ENCODE measurements at regions not wholly inside any gene's neighbourhood (a gene's known extent, or its start where the extent isn't known, plus 50 kb on each side); places are given as distances from the start of the nearest gene placed in this dataset.

DNA sequence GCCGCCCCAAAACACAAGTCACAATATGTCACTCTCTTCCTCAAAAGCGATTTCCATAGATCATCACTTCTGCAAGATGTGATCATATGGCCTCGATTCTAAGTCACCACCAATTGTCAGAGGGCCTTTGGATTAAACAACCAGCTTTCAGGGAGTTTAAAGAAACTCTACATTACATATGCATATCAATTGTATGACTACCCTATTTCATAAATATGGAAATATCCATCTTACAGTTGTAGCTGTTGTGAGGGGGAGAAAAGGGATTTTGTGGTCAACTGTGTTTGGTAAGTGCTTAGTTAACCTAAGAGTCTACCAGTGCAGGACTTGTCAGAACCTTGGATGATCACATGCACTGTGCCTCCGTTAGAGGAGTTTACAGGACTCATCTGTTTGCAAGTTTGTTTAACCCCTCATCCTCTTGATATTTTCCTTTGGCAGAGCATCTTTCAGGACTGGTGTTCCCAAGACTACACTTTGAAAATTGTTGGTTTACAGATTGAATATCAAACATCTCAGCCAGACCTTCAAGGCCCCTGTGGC is 99.9 kb downstream of the CHST1 start:
- H3K9me3 Mint-ChIP-seq = no peaks in the 10 kb centered on the region
- DNase-seq (no peak), ATAC-seq (no peak)
- H3K4me1 Mint-ChIP-seq (ENCODE audit: low read depth) = no peaks in the 10 kb centered on the region
- no peak overlapping the region for H3K4me3 Mint-ChIP-seq
- H3K27me3 Mint-ChIP-seq (ENCODE audit: low read depth) = peaks cover 3% of the 10 kb centered on the region
- no peaks in the 10 kb centered on the region for H3K36me3 Mint-ChIP-seq (ENCODE audit: insufficient read depth)

DNA sequence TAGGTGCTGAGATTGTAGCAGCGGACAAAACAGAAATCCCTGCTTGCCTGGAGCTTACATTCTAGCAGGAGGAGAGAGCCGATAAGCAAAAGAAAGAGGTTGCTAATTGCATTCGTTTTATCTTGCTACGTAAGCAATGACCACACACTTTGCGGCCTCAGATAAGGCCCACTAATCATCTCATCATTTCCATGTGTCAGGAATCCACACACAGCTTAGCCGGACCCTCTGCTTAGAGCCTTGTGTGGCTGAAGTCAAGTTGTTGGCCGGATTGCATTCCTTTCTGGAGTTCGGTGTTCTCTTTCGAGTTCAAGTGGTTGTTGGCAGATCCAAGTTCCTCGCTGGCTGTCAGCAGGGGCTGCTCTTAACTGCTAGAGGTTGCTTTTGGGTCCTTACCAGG is 101.6 kb downstream of the CHST1 start:
- ATAC-seq (no peak), DNase-seq (no peak)
- Mint-ChIP-seq H3K36me3 (ENCODE audit: insufficient read depth) (no peaks in the 10 kb centered on the region), H3K4me1 (ENCODE audit: low read depth) (no peaks in the 10 kb centered on the region), H3K4me3 (no peak overlapping the region), H3K9me3 (no peaks in the 10 kb centered on the region), H3K27me3 (ENCODE audit: low read depth) (peaks cover 7% of the 10 kb centered on the region)

DNA sequence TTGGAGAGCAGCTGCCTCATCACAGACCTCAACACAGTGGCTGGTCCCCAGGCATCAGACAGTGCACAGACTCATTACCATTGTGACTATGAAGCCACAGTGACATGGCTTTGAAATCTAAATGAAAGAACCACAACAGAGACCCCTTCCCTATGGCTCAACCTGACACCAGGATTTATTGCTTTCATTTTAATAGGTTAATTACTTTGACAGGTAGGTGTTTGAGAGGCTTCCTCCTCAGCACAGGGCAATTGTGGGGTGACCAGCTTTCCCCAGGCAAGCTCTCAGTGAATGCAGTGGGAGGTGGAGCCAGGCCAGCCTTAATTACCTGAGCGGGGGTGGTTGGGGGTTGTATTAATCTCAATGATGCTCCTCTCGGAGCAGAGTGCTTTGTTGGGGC is 102.3 kb downstream of the CHST1 start:
- Mint-ChIP-seq H3K9me3 (no peaks in the 10 kb centered on the region), H3K36me3 (ENCODE audit: insufficient read depth) (no peaks in the 10 kb centered on the region), H3K4me3 (no peak overlapping the region), H3K27me3 (ENCODE audit: low read depth) (peaks cover 7% of the 10 kb centered on the region), H3K4me1 (ENCODE audit: low read depth) (no peaks in the 10 kb centered on the region)
- ATAC-seq (no peak), DNase-seq (no peak)

DNA sequence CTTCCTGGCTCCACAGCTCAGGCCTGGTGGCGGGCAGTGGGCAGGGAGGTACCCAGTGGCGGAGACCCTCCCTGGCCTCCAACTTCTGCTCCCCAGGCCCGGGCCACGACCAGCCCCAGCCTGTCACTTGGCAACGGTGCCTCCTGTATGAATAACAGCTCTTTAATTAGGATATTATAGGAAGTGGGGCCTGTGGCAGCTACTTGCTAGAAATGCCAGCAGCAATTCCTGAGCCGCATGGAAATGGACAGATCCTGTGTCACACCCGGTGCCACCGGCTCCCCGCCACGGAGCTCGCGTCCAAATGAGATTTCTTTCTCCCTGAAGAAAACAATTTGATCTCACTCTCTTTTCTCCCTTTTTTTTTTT is 104.5 kb downstream of the CHST1 start:
- no peaks in the 10 kb centered on the region for H3K36me3 Mint-ChIP-seq (ENCODE audit: insufficient read depth)
- ATAC-seq = no peak

DNA sequence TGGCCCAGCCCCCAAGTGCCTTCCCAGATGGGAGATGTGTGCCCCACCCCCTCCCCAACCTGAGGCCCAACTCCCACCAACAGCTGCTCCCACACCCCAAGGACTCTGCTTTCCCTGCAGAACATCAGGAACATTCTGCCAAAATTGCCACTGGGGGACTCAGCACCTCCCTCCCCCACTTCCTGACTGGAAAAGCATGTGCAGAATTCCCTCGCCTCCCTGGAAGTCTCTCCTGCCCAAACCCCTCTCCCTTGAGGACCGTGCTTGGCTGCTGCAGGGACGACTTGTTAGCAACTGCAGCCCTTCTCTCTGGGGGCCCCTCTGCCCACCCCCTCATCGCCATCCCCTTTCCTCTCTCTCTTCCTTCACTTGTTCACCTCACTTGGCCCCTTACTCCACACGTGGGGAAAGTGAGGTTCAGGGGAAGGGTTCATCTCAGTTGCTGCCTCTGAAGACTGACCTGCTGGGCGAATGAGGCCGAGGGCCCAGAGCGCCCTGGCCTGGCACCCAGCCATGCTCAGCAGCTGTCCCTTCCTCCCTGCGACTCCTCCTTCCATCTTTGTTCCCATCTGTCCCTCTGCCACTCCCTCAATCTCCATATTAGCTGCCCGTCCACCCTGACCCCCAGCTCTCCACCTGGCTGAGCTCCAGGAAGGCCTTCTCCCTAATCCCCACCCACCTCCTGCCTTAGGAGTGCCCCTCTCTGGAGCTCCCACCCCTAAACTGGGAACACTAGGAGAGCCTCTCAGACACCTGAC is 105.1 kb downstream of the CHST1 start:
- peaks cover 9% of the 10 kb centered on the region for H3K27me3 Mint-ChIP-seq (ENCODE audit: low read depth)
- ATAC-seq (no peak), DNase-seq (no peak)
- no peaks in the 10 kb centered on the region for H3K9me3 Mint-ChIP-seq
- H3K36me3 Mint-ChIP-seq (ENCODE audit: insufficient read depth) = no peaks in the 10 kb centered on the region
- H3K4me1 Mint-ChIP-seq (ENCODE audit: low read depth) = no peaks in the 10 kb centered on the region
- no peak overlapping the region for H3K4me3 Mint-ChIP-seq

More for the DNA sequence above, 104.5 kb downstream of the CHST1 start:
- H3K9me3 Mint-ChIP-seq = no peaks in the 10 kb centered on the region
- no peak for DNase-seq
- H3K27me3 Mint-ChIP-seq (ENCODE audit: low read depth) = peaks cover 7% of the 10 kb centered on the region
- H3K4me1 Mint-ChIP-seq (ENCODE audit: low read depth) = no peaks in the 10 kb centered on the region
- H3K4me3 Mint-ChIP-seq = no peak overlapping the region

DNA sequence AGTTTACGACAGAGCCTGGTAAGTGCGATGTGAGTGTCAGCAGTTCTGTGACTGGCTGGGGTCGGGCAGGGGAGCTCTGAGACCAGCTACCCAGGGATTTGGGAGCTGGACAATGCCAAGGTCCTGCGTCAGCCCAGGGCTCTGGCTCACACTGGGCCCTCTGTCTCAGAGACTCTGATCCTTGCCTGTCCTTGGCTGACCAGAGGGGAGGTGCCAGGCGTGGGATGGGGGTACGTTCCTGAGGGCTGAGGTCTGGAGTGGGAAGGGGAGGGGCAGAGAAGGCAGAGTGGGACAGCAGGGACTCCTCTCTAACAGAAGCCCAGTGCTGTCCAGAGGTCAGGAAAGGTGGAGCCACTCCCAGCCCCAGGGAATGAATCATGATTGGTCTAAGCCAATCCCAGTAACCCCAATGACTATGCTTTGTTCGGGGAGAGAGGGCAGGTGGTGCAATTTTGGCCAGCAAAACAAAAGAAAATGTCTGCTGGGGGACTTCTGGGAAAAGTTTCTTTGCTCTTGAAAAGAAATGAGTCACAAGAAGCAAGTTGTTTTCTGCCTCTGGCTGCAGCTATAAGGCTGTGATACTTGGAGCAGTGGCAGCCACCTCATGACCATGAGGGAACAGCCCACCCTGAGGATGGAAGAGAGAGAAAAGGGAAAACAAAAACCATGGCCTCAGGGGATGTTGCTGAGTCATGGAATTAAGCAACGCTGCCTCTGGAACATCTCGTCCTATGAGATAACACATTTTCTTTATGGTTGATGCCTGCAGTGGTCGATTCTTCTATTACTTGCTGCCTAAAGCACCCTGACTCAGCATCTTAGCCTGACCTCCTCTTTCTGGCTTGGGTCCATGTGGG is 108.3 kb downstream of the CHST1 start:
- Mint-ChIP-seq H3K4me1 (ENCODE audit: low read depth) (no peaks in the 10 kb centered on the region), H3K4me3 (no peak overlapping the region), H3K36me3 (ENCODE audit: insufficient read depth) (no peaks in the 10 kb centered on the region), H3K9me3 (no peaks in the 10 kb centered on the region), H3K27me3 (ENCODE audit: low read depth) (peaks cover 8% of the 10 kb centered on the region)
- DNase-seq (no peak), ATAC-seq (no peak)

DNA sequence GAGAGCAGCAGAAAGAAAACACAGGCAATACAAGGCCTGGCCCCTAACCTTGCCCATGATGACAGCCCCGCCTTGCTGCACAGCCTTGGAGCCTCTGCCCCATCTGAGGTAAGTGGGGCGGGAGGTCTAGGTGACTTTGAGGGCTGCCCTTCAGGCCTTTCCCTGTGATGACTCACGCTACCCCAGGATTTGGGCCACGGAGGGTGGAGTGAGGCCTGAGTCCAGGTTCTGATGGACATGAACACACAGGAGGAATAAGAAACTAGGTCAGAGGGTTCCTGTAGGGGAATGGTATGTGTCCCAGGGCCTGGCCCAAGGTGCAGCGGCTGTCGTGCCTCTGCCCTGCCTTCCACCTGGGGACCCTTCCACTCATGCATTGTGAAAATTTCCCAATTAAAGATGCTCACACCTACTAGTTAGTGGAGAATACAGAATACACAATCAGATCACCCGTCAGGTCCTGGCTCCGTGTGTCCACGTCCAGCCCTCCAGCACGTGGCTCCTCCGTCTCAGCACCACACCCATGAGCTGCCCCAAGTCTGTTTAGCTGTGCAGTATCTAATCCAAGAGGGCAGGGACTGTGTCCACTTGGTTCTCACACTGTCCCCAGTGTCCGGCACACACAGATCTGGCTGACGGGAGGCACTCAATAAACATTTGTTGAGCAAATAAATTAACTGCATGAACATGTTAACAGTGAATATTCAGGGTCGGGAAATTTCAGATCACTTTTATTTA is 111.0 kb downstream of the CHST1 start:
- Mint-ChIP-seq H3K9me3 (no peaks in the 10 kb centered on the region), H3K4me3 (no peak overlapping the region), H3K27me3 (ENCODE audit: low read depth) (peaks cover 3% of the 10 kb centered on the region), H3K4me1 (ENCODE audit: low read depth) (no peaks in the 10 kb centered on the region), H3K36me3 (ENCODE audit: insufficient read depth) (no peaks in the 10 kb centered on the region)
- ATAC-seq = no peak
- DNase-seq = no peak

DNA sequence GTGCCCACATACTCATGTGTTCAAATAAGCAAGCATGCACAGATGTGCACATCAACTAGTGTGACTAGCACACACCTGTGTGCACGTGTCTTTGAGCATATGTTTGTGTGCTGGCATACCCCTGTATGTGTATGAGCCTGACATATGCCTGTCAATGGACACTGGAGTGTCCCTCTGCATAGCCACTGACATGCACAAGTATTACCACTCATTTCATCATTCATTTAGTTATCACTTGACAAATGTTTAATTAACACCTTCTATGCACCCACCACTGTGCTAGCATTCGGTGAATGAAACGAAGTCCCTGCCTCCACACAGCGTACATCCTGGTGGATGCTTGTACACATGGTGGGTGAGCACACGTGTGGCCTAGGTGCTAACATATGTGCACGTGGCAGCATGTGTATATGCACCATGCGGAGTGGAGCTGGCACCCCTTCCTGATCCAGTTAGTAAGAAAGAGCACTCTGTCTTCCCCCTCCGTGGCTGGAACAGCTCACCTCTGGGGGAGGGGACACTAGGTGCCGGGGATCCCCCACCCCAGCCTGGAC is 112.0 kb downstream of the CHST1 start:
- Mint-ChIP-seq H3K27me3 (ENCODE audit: low read depth) (peaks cover 3% of the 10 kb centered on the region), H3K4me3 (no peak overlapping the region), H3K4me1 (ENCODE audit: low read depth) (no peaks in the 10 kb centered on the region), H3K36me3 (ENCODE audit: insufficient read depth) (no peaks in the 10 kb centered on the region), H3K9me3 (no peaks in the 10 kb centered on the region)
- DNase-seq (no peak), ATAC-seq (no peak)

DNA sequence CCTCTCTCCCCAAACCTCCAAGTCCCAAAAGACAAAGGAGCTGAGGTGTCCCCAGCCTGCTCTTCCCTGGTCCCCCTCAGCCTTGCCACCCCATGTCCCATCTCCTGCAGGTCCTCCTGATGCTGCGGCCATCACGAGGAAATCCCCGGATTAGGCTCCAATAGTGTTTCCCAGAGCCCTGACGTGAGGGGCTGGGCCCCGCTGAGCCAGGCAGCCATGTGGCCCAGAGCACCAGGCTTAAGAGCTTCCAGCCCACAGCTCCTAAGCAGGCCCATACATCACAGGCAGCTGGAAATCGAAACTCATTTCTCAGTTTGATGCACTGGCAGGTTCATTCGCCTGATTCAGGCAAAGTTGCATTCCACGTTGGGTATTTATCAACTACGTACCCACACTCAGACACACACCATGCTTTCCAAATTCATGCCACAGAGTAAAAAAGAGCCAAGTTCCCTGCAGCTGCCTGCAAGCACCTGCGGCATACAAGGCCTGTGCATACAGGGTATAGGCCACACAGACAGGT is 114.2 kb downstream of the CHST1 start:
- H3K4me1 Mint-ChIP-seq (ENCODE audit: low read depth) = no peaks in the 10 kb centered on the region
- no peak overlapping the region for H3K4me3 Mint-ChIP-seq
- H3K36me3 Mint-ChIP-seq (ENCODE audit: insufficient read depth) = no peaks in the 10 kb centered on the region
- no peaks in the 10 kb centered on the region for H3K9me3 Mint-ChIP-seq
- H3K27me3 Mint-ChIP-seq (ENCODE audit: low read depth) = peaks cover 4% of the 10 kb centered on the region
- no peak for DNase-seq
- no peak for ATAC-seq

DNA sequence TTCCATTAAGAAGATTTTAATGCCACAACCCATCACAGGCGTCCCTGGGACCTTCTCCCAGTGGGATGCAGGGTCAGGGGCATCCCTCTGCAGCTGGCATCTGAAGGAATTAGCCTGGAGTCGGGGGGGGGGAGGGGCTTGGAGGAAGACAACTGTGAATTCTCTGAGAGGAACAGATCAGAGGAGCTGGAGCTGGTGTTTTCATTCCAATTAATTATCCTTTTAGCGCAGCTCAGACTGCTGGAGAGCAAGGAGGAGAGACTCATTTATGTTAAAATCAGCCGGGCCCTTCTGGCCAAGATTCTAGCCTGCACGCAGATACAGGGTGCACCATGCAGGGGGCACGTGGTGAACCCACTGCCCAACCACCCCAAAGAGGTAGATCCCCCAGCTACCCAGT is 116.2 kb downstream of the CHST1 start:
- H3K4me1 Mint-ChIP-seq (ENCODE audit: low read depth) = no peaks in the 10 kb centered on the region
- H3K9me3 Mint-ChIP-seq = no peaks in the 10 kb centered on the region
- DNase-seq = no peak
- H3K4me3 Mint-ChIP-seq = no peak overlapping the region
- no peak for ATAC-seq
- no peaks in the 10 kb centered on the region for H3K36me3 Mint-ChIP-seq (ENCODE audit: insufficient read depth)
- H3K27me3 Mint-ChIP-seq (ENCODE audit: low read depth) = peaks cover 6% of the 10 kb centered on the region

DNA sequence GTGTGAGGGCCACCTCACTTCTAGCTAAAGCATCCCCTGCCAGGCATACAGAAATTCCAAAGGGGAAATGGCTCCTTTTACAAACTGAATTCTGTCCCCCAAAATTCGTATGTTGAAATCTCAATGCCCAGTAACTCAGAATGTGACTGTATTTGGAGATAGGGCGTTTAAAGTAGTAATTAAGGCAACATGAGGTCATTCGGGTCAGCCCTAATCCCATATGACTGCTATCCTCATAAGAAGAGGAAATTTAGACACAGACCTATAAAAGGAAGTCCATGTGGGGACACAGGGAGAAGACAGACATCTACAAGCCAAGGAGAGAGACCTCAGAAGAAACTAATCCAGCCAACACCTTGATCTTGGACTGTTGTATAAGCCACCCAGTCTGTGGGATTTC is 119.1 kb downstream of the CHST1 start:
- Mint-ChIP-seq H3K9me3 (no peaks in the 10 kb centered on the region), H3K27me3 (ENCODE audit: low read depth) (peaks cover 8% of the 10 kb centered on the region), H3K36me3 (ENCODE audit: insufficient read depth) (no peaks in the 10 kb centered on the region), H3K4me1 (ENCODE audit: low read depth) (no peaks in the 10 kb centered on the region), H3K4me3 (no peak overlapping the region)
- ATAC-seq (no peak), DNase-seq (no peak)

DNA sequence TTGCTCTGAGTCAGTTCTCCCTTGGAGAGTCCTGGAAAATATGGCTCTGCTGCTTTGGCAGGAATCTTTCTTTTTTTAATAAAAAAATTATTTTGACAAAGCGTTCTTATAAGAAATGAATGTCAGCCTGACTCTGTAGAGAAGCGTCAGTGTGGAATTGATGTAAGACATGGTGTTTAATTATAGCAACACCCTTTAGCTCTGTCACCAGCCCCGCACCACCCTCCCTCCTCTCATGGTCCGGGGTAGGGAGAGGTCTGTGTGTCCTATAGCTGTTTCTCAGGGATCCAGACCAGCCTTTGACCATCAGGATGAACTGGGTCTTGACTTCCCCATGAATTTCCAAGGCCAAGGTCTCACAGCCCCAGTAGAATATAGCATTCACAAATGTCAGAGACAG is 120.6 kb downstream of the CHST1 start:
- no peak for DNase-seq
- no peak for ATAC-seq
- Mint-ChIP-seq H3K4me1 (ENCODE audit: low read depth) (no peaks in the 10 kb centered on the region), H3K4me3 (no peak overlapping the region), H3K9me3 (no peaks in the 10 kb centered on the region), H3K27me3 (ENCODE audit: low read depth) (peaks cover 8% of the 10 kb centered on the region), H3K36me3 (ENCODE audit: insufficient read depth) (no peaks in the 10 kb centered on the region)

DNA sequence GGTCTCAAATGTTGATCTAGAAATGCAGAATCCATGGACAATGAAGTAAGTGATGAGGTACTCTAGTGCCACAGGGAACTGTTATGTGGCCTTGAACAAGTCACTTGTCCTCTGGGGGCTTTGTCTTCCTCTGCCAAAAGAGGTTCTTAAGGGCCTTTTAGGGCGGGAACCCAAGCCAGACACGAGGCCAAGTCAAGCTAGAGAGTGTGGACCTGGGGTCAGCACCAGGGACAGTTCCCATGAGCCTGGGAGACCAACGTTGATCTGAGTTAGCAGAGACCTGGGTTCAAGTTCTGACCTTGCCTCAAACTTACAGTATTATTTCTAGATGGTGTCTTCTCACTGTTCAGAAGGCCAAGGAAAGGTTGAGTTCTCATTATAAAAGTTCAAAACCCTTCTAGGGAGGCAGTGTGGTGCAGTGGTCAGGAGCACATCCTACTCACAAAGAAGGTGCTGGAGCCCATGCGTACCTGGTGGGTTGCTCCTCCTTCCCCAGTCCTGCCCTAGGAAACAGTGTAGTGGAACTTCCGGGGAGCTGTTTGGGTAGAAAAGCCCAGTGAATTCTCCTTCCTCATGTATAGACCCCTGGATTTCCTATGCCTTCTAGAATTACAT is 121.5 kb downstream of the CHST1 start:
- H3K27me3 Mint-ChIP-seq (ENCODE audit: low read depth) = peaks cover 8% of the 10 kb centered on the region
- DNase-seq = no peak
- no peaks in the 10 kb centered on the region for H3K9me3 Mint-ChIP-seq
- no peaks in the 10 kb centered on the region for H3K36me3 Mint-ChIP-seq (ENCODE audit: insufficient read depth)
- H3K4me3 Mint-ChIP-seq = no peak overlapping the region
- ATAC-seq = no peak
- no peaks in the 10 kb centered on the region for H3K4me1 Mint-ChIP-seq (ENCODE audit: low read depth)

DNA sequence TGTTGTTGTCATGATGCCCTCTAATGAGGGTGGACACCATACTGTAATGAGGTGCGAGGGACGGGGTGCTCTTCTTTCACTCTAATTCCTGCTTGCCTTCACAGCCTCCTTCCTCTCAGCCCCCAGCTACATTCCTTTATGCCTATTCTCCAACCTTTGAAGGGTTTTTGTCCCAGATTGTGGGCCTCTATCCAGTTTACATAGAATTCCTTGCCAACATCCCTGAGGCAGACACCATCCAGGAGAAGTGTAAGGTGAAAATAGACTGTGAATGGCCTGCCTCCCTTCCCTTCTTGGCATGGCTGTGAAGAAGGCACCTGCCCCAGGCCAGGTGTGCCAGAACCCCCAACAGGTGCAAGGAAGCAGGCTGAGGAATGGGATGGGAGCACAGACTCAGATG is 122.3 kb downstream of the CHST1 start:
- Mint-ChIP-seq H3K4me1 (ENCODE audit: low read depth) (no peaks in the 10 kb centered on the region), H3K27me3 (ENCODE audit: low read depth) (peaks cover 8% of the 10 kb centered on the region), H3K9me3 (no peaks in the 10 kb centered on the region), H3K36me3 (ENCODE audit: insufficient read depth) (no peaks in the 10 kb centered on the region), H3K4me3 (no peak overlapping the region)
- DNase-seq (no peak), ATAC-seq (no peak)

Data from activated T-cell treated with anti-CD3 and anti-CD28 coated beads, Interleukin-2, amount 50 U/mL, for 4 hours (primary cell).